ENCODE measurements at regions not wholly inside any gene's neighbourhood (a gene's known extent, or its start where the extent isn't known, plus 50 kb on each side); places are given as distances from the start of the nearest gene placed in this dataset.

GRCh38 chrX:17247144-17247543 lies 127.9 kb upstream of the NHS start:
- ChIA-PET POLR2A (no interaction called here), CTCF (no interaction called here)
- DNase-seq (ENCODE audit: low read depth), result no peak
- Histone ChIP-seq H3K27me3 (ENCODE audit: control insufficient read depth, insufficient read depth, low read length) (no peaks in the 10 kb centered on the region), H3K4me3 (ENCODE audit: low read depth, low read length) (no peak overlapping the region), H3K36me3 (ENCODE audit: control insufficient read depth, insufficient read depth, low read length) (no peaks in the 10 kb centered on the region)
- TF ChIP-seq CTCF (IDR thresholded peaks at IDR 0.05; ENCODE audit: insufficient read depth, low read depth, low read length), result no peak

GRCh38 chrX:17262123-17262522 lies 112.9 kb upstream of the NHS start:
- H3K36me3 ChIP-seq (ENCODE audit: control insufficient read depth, insufficient read depth, low read length), result no peaks in the 10 kb centered on the region
- DNase-seq (ENCODE audit: low read depth), result no peak
- no peak for TF ChIP-seq CTCF (IDR thresholded peaks at IDR 0.05; ENCODE audit: insufficient read depth, low read depth, low read length)
- ChIA-PET POLR2A (no interaction called here), CTCF (no interaction called here)
- H3K4me3 ChIP-seq (ENCODE audit: low read depth, low read length), result no peak overlapping the region
- no peaks in the 10 kb centered on the region for H3K27me3 ChIP-seq (ENCODE audit: control insufficient read depth, insufficient read depth, low read length)

GRCh38 chrX:17266136-17266535 lies 108.9 kb upstream of the NHS start:
- TF ChIP-seq CTCF (IDR thresholded peaks at IDR 0.05; ENCODE audit: insufficient read depth, low read depth, low read length), result no peak
- POLR2A ChIA-PET, result no interaction called here
- Histone ChIP-seq H3K27me3 (ENCODE audit: control insufficient read depth, insufficient read depth, low read length) (no peaks in the 10 kb centered on the region), H3K36me3 (ENCODE audit: control insufficient read depth, insufficient read depth, low read length) (no peaks in the 10 kb centered on the region), H3K4me3 (ENCODE audit: low read depth, low read length) (no peak overlapping the region)
- no peak for DNase-seq (ENCODE audit: low read depth)
- CTCF ChIA-PET, result no interaction called here

GRCh38 chrX:17278961-17279360 lies 96.0 kb upstream of the NHS start:
- CTCF ChIA-PET, result interaction anchor here (0.6 kb wide), 1 partner anchor 10 kb away, joined by 3 read pairs; no protein-coding TSS in a partner anchor

GRCh38 chrX:17285983-17286382 lies 89.0 kb upstream of the NHS start:
- POLR2A ChIA-PET, result no interaction called here

More at GRCh38 chrX:17278961-17279360, 96.0 kb upstream of the NHS start:
- no peak overlapping the region for H3K4me3 ChIP-seq (ENCODE audit: low read depth, low read length)
- POLR2A ChIA-PET, result no interaction called here
- no peak for DNase-seq (ENCODE audit: low read depth)
- H3K36me3 ChIP-seq (ENCODE audit: control insufficient read depth, insufficient read depth, low read length), result no peaks in the 10 kb centered on the region
- no peak for TF ChIP-seq CTCF (IDR thresholded peaks at IDR 0.05; ENCODE audit: insufficient read depth, low read depth, low read length)
- no peaks in the 10 kb centered on the region for H3K27me3 ChIP-seq (ENCODE audit: control insufficient read depth, insufficient read depth, low read length)

More at GRCh38 chrX:17285983-17286382, 89.0 kb upstream of the NHS start:
- H3K36me3 ChIP-seq (ENCODE audit: control insufficient read depth, insufficient read depth, low read length), result no peaks in the 10 kb centered on the region
- no peak for DNase-seq (ENCODE audit: low read depth)
- no peak for TF ChIP-seq CTCF (IDR thresholded peaks at IDR 0.05; ENCODE audit: insufficient read depth, low read depth, low read length)
- H3K27me3 ChIP-seq (ENCODE audit: control insufficient read depth, insufficient read depth, low read length), result no peaks in the 10 kb centered on the region
- no peak overlapping the region for H3K4me3 ChIP-seq (ENCODE audit: low read depth, low read length)
- CTCF ChIA-PET, result no interaction called here
